Esophagus (tissue), 2 donors: ENCODE measurements at regions not wholly inside any gene's neighbourhood (a gene's known extent, or its start where the extent isn't known, plus 50 kb on each side); places are given as distances from the start of the nearest gene placed in this dataset.

Experiments
- H3K27ac ChIP-seq, 2 donors: one replicate each; pipeline ENCODE4 v1.5.1; 2013; ENCODE audit warnings: low read depth in 2 of 2, mild to moderate bottlenecking in 2 of 2, inconsistent platforms in 1 of 2, low read length in 1 of 2, moderate library complexity in 1 of 2
- H3K27me3 ChIP-seq, 2 donors: one replicate each; pipeline ENCODE4 v1.6.1; 2013; ENCODE audit warnings: low read length in 2 of 2, control low read depth in 1 of 2, mild to moderate bottlenecking in 1 of 2; ENCODE audit not compliant: insufficient read depth in 2 of 2, control insufficient read depth in 1 of 2
- H3K36me3 ChIP-seq, 2 donors: one replicate each; pipeline ENCODE4 v1.6.1; 2013; ENCODE audit warnings: low read length in 1 of 2; ENCODE audit not compliant: control insufficient read depth in 2 of 2, insufficient read depth in 2 of 2
- H3K4me1 ChIP-seq, 2 donors: one replicate each; pipeline ENCODE4 v1.6.1; 2013; ENCODE audit warnings: low read length in 1 of 2; ENCODE audit not compliant: control insufficient read depth in 2 of 2, insufficient read depth in 2 of 2
- H3K4me3 ChIP-seq, 2 donors: one replicate each; pipeline ENCODE4 v1.5.1; 2013; ENCODE audit warnings: low read length in 2 of 2, mild to moderate bottlenecking in 2 of 2, low read depth in 1 of 2, moderate library complexity in 1 of 2
- H3K9me3 ChIP-seq, 2 donors: one replicate each; pipeline ENCODE4 v1.6.1; 2013; ENCODE audit warnings: mild to moderate bottlenecking in 2 of 2, low read depth in 1 of 2, low read length in 1 of 2, moderate library complexity in 1 of 2; ENCODE audit not compliant: control insufficient read depth in 2 of 2, insufficient read depth in 1 of 2
- WGBS, 2 donors: extraction: QIAGEN DNeasy Blood & Tissue Kit; methylation state at CpG; one replicate each; pipeline ENCODE4 v1.1.7; 2013; 5-methylcytosine and 5-hydroxymethylcytosine counted together
- donor health status: healthy with polysubstance abuse.
- donor health status: Bipolar disorder and iron deficiency.

DNA sequence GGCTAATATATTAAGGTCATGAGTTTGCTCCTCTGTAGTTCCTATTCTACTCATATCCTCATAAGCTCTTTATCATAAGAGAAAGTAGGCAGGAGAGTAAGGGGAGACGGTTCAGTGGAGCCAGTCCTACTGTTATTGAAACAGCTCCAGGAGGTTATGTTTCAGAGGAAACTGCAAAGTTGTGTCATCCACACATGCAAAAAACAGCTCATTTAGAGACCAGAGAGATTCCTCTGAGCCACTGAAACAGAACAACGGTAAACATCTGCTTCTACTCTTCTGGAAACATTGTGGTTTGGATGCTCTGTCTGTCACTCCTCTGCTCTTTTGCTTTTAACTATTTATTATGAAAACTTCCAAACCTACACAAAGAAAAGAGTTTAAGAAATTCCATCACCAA lies 66.3 kb upstream of the PPP2R5A start:
- no peak overlapping the region for H3K4me3 ChIP-seq
- H3K27me3 ChIP-seq, result no peaks in the 10 kb centered on the region
- no peaks in the 10 kb centered on the region for H3K4me1 ChIP-seq
- no peaks in the 10 kb centered on the region for H3K9me3 ChIP-seq
- 59 to 64% methylated on average over 2 of the region's 2 CpGs for WGBS, 2 donors
- no peaks in the 10 kb centered on the region for H3K36me3 ChIP-seq
- H3K27ac ChIP-seq, result no peak overlapping the region

DNA sequence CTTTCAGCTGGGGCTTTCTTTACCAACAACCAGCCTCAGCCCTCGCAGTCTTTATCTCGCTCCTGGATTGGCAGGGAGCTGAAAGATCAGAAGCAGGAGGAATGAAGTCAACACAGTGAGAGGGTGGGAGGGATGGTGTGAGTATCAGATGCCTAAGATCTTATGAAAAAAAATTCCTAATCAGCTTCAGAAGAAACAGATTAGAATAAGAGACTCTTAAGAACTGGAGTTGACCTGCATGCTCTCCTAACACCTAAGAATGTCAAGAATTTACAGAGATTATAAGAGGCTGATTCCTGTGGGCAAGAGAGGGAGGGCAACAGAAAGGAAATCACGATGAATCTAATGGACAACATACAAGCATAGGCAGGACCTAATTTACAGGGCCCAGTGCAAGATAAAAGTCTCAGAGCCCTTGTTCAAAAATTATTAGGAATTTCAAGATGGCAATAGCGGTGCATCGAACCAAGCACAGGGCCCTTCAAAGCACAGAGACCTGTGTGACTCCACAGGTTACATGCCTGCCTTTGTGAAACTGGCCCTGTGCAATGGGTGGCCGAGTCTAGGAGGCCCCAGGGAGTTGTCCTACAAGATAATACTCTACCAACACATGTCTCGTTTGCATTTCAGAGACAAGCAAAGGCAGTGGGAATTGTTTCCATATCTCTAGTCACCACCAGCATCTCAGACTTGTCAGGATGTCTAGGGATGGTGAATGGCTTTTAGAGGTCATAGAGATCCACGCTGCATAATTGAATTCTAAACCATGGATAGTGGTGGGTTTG lies 65.3 kb upstream of the PPP2R5A start:
- Histone ChIP-seq H3K36me3 (no peaks in the 10 kb centered on the region), H3K4me3 (no peak overlapping the region), H3K27ac (no peak overlapping the region), H3K27me3 (no peaks in the 10 kb centered on the region), H3K4me1 (no peaks in the 10 kb centered on the region), H3K9me3 (no peaks in the 10 kb centered on the region)
- 83 to 88% methylated on average over 8 of the region's 8 CpGs for WGBS, 2 donors

DNA sequence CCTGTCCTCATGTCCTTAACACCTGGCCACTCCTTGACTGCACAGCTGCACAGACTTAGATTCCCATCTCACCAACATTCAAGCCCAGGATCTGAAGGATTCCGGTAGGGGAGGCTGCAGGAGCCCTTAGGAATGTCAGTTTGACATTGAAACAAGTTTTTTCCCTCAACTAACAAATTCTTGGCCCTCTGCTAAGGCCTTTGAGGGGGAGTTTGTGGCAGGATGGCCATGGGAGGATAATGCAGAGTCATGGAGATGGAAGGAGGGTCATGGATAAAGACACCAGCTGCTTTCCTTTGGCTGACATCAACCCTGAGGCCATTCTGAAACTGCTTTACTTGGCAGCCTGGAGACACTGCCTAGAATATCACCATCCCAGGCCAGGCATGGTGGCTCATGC lies 63.4 kb upstream of the PPP2R5A start:
- Histone ChIP-seq H3K27ac (no peak overlapping the region), H3K27me3 (no peaks in the 10 kb centered on the region), H3K9me3 (no peaks in the 10 kb centered on the region), H3K4me3 (no peak overlapping the region), H3K36me3 (no peaks in the 10 kb centered on the region), H3K4me1 (no peaks in the 10 kb centered on the region)
- 81 to 88% methylated on average over 1 of the region's 1 CpG for WGBS, 2 donors

DNA sequence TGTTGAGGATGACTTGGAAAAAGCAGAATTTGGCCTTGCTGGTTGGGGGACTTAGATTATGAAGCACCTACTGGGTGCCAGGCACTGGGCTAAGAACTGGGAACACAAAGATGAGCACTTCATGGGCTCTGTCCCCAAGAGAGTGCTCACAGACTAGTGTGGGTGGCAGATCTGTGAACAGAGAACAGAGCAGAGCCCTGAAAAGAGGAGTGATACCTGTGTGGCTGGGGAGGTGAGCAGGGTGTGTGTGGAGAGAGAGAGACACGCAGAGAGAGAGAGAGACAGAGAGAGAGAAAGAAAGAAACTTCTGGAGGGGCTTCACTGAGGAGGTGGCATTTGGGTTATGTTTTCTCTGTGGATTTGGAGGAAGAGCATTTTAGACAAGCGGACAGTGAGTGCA lies 61.1 kb upstream of the PPP2R5A start:
- H3K27ac ChIP-seq, result no peak overlapping the region
- 89 to 95% methylated on average over 2 of the region's 2 CpGs for WGBS, 2 donors
- H3K36me3 ChIP-seq, result no peaks in the 10 kb centered on the region
- H3K4me1 ChIP-seq, result no peaks in the 10 kb centered on the region
- H3K27me3 ChIP-seq, result no peaks in the 10 kb centered on the region
- H3K4me3 ChIP-seq, result no peak overlapping the region
- no peaks in the 10 kb centered on the region for H3K9me3 ChIP-seq

DNA sequence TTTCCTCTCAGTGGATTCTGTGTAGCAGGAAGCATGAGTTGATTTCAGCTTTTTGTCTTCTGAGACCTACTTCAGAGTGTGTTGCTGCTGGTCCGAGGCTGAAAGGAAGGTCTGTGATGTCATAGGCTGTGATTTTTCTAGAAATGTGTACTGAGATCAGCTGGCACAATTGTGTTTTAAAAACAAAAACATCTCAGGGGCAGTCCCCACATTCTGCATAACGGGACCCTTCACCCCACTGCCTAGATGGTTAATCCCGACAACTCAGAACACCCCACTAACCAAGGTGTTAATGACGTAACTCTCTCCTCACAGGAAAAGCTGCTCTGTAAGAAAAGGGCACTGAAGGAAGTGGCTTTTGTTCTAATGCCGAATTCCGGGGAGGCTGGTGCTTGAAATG lies 59.8 kb upstream of the PPP2R5A start:
- Histone ChIP-seq H3K4me1 (no peaks in the 10 kb centered on the region), H3K27ac (no peak overlapping the region), H3K36me3 (no peaks in the 10 kb centered on the region), H3K27me3 (no peaks in the 10 kb centered on the region), H3K9me3 (no peaks in the 10 kb centered on the region), H3K4me3 (no peak overlapping the region)
- WGBS, 2 donors, result 52 to 58% methylated on average over 6 of the region's 6 CpGs

DNA sequence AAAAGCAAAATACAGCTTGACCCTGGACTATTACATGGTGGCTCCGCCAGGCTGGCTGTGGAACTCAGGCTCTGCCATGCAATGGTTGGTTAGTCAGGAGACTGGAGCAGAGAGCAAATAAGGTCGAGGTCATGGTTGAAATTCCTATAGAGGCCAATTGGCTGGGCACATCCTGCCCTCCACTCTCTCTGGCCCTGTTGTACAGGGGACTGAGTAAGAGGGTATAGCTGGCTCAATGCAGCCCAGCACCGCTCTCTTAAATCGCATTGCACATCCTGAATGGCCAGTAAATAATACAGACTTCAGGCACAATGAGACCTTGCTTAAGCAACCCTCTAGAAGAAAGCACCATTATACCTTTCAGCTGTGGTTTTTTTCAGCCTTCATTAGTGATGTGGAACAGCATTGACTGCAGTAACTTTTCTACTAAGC lies 59.3 kb upstream of the PPP2R5A start:
- H3K36me3 ChIP-seq, result no peaks in the 10 kb centered on the region
- no peaks in the 10 kb centered on the region for H3K27me3 ChIP-seq
- no peaks in the 10 kb centered on the region for H3K9me3 ChIP-seq
- H3K4me1 ChIP-seq, result no peaks in the 10 kb centered on the region
- no peak overlapping the region for H3K27ac ChIP-seq
- 80 to 86% methylated on average over 4 of the region's 4 CpGs for whole genome bisulfite sequencing, 2 donors
- no peak overlapping the region for H3K4me3 ChIP-seq

DNA sequence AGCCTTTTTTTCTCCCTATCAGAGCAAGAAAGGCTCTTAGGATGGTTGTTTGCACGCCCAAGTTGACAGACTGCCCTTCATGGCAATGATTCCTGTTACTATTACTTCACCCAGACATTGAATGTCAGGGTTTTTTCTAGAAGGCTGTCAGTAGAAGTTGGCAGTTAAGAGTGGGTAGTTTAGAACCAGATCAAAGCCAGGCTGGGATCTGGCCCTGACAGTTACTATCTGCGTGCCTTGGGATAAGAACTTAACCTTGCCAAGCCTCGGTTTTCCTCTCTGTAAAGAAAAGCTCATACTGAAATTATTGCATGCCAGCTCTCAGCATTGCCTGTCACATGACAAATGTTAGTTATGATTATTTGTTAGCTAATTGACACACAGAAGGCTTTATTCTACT lies 58.7 kb upstream of the PPP2R5A start:
- H3K4me3 ChIP-seq, result no peak overlapping the region
- no peak overlapping the region for H3K27ac ChIP-seq
- WGBS, 2 donors, result 84 to 88% methylated on average over 3 of the region's 3 CpGs
- H3K4me1 ChIP-seq, result no peaks in the 10 kb centered on the region
- no peaks in the 10 kb centered on the region for H3K9me3 ChIP-seq
- H3K36me3 ChIP-seq, result no peaks in the 10 kb centered on the region
- H3K27me3 ChIP-seq, result no peaks in the 10 kb centered on the region

DNA sequence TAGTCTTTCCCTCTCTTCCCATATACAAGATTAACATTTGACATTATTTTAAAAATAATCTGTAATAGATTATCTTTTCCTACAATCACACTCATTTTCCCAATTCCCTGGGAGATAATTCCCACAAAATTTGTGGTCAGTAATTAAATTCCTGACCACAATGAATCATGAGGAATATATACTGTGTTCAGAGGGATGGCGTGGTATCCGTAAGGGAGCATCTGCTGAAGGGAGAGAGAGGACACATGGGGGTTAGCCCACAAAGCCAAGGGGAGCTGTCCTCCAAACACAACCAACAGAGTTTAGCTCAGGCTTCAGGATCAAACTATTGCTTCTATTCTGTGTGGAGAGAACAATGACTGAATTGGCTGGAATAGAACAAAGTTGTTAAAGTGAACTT lies 57.1 kb upstream of the PPP2R5A start:
- Histone ChIP-seq H3K36me3 (no peaks in the 10 kb centered on the region), H3K4me1 (peaks cover 3 to 4% of the 10 kb centered on the region in 2 donors), H3K27ac (no peak overlapping the region), H3K4me3 (no peak overlapping the region), H3K9me3 (no peaks in the 10 kb centered on the region), H3K27me3 (no peaks in the 10 kb centered on the region)
- WGBS, 2 donors, result 96 to 97% methylated on average over 2 of the region's 2 CpGs

DNA sequence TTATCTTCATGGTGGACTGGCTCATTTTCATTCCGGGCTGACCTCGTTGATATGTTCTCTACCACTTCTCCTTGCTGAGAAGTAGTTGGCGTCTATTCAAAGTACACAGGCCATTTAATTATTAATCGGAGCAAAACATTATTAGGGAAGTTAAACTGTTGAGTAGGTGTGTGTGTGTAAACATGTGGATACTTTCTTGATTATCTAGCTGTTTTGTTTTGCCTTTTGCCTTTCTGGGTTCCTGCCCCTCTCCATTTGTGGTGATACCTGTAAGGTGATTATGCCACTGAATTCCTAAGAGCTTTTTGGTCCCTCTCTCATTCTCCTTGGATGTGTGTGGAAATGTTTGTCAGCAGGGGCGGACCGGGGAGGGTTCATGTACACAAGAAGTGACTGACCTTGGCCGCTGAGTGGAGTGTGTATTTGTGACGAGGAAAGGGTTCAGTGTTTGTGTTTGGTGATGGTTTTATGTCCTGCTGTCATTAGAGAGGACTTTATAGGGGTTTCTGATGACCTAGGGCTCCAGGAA lies 56.6 kb upstream of the PPP2R5A start:
- Histone ChIP-seq H3K36me3 (no peaks in the 10 kb centered on the region), H3K27ac (no peak overlapping the region), H3K9me3 (no peaks in the 10 kb centered on the region), H3K4me3 (no peak overlapping the region), H3K27me3 (no peaks in the 10 kb centered on the region), H3K4me1 (peaks cover 3 to 4% of the 10 kb centered on the region in 2 donors)
- WGBS, 2 donors, result 64 to 82% methylated on average over 8 of the region's 8 CpGs

DNA sequence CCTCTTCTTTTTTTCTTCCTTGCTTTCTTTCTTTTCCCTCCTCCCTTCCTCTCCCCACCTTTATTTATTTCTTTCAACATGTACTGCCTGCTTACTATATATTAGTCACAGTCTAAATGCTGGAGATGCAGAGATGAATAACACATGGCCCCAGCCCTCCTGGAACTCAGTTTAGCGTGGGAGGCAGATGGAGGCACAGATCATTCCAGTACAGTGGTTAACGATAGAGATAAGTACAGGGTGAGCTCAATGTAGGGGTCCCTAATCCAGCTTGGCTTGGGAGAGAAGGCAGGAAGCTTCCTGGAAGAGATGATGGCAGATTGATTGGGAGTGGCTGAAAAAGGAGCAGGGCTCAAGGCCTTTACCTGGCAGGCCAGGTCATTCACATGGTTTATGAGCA lies 55.6 kb upstream of the PPP2R5A start:
- no peak overlapping the region for H3K4me3 ChIP-seq
- WGBS, 2 donors, result 69 to 77% methylated on average over 2 of the region's 2 CpGs
- no peak overlapping the region for H3K27ac ChIP-seq
- no peaks in the 10 kb centered on the region for H3K36me3 ChIP-seq
- H3K4me1 ChIP-seq, result peaks cover 3 to 4% of the 10 kb centered on the region in 2 donors
- no peaks in the 10 kb centered on the region for H3K9me3 ChIP-seq
- H3K27me3 ChIP-seq, result no peaks in the 10 kb centered on the region
